HEK293T (cell line): ENCODE measurements at regions not wholly inside any gene's neighbourhood (a gene's known extent, or its start where the extent isn't known, plus 50 kb on each side); places are given as distances from the start of the nearest gene placed in this dataset.

ENCODE experiments used
- BHLHE40 ChIP-seq: fragments of 450-650 bp; IDR thresholded peaks from 2 replicates; pipeline ENCODE4 v1.6.1; 2016; ENCODE audit warnings: mild to moderate bottlenecking, moderate library complexity, borderline replicate concordance
- CTBP1 ChIP-seq: fragments of 450-650 bp; IDR thresholded peaks from 2 replicates; pipeline ENCODE4 v1.6.1; 2016; ENCODE audit warnings: borderline replicate concordance
- HDGF ChIP-seq: fragments of 450-650 bp; IDR thresholded peaks from 2 replicates; pipeline ENCODE4 v1.6.1; 2017; ENCODE audit warnings: antibody characterized with exemption, borderline replicate concordance
- SUZ12 ChIP-seq: fragments of 450-650 bp; IDR thresholded peaks from 2 replicates; pipeline ENCODE4 v1.6.1; 2016; ENCODE audit warnings: mild to moderate bottlenecking

DNA sequence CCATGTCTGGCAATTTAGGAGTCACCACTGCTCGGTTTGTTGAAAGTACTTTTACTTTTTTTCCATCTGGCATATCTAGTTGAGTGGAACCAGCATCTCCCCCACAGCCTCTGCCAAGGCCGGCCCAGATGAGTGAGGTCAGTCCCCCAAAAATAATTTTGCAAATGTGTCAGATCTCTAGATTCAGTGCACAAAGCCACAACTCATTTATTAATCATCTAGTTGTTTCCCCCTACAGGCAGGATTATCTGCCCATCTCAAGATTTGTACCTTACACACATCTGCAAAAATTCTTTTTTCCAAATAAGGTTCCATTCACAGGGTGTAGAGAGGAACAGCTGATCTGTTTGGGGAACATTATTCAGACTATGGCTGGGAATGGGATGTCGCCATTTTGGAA lies 174.0 kb upstream of the MXRA5 start:
- no peak for TF ChIP-seq BHLHE40
- TF ChIP-seq HDGF: no peak
- TF ChIP-seq SUZ12: no peak
- TF ChIP-seq CTBP1: no peak
